ENCODE measurements at regions not wholly inside any gene's neighbourhood (a gene's known extent, or its start where the extent isn't known, plus 50 kb on each side); places are given as distances from the start of the nearest gene placed in this dataset.

- no peak overlapping the region for H3K4me3 ChIP-seq (ENCODE audit: low read depth, low read length, poor library complexity, severe bottlenecking)
- no TSS peak for BruUV-seq (replicated peaks)
- intact Hi-C loops (cut with micrococcal nuclease; ENCODE audit: unreplicated experiment) = no loop called here
- H3K79me2 ChIP-seq (ENCODE audit: insufficient read depth, low read depth, low read length) = no peaks in the 10 kb centered on the region
- no peaks in the 10 kb centered on the region for H3K36me3 ChIP-seq (ENCODE audit: insufficient read depth, low read length)
- H3K4me1 ChIP-seq (ENCODE audit: insufficient read depth, low read length, poor library complexity, severe bottlenecking) = no peaks in the 10 kb centered on the region
- H3K4me2 ChIP-seq (ENCODE audit: low read length) = no peak overlapping the region
- no peak overlapping the region for H2AFZ ChIP-seq (ENCODE audit: low read length)
- ChIA-PET POLR2A (no interaction called here), CTCF (ENCODE audit: unreplicated experiment) (no interaction called here)
- H3K27ac ChIP-seq (ENCODE audit: low read depth, low read length, poor library complexity, severe bottlenecking) = no peak overlapping the region
- H4K20me1 ChIP-seq (ENCODE audit: insufficient read depth, low read length) = no peaks in the 10 kb centered on the region
- TF ChIP-seq EZH2phosphoT487 (IDR thresholded peaks at IDR 0.05; ENCODE audit: borderline replicate concordance, low read depth, low read length) (no peak), CTCF (conservative IDR thresholded peaks at IDR 0.05; ENCODE audit: low read length) (no peak)
- no peaks in the 10 kb centered on the region for H3K9me2 ChIP-seq (ENCODE audit: insufficient read depth, low read length)
- DNase-seq (ENCODE audit: low spot score) = no peak
- no peaks in the 10 kb centered on the region for H3K9me3 ChIP-seq (ENCODE audit: low read length)
Observed at GRCh38 chr10:61163403-61163802, 219.4 kb upstream of the RHOBTB1 start.

- no peak for DNase-seq (ENCODE audit: low spot score)
- intact Hi-C loops (cut with micrococcal nuclease; ENCODE audit: unreplicated experiment) = no loop called here
- Histone ChIP-seq H3K4me3 (ENCODE audit: low read depth, low read length, poor library complexity, severe bottlenecking) (no peak overlapping the region), H3K4me1 (ENCODE audit: insufficient read depth, low read length, poor library complexity, severe bottlenecking) (no peaks in the 10 kb centered on the region), H3K4me2 (ENCODE audit: low read length) (no peak overlapping the region), H4K20me1 (ENCODE audit: insufficient read depth, low read length) (no peaks in the 10 kb centered on the region), H3K27ac (ENCODE audit: low read depth, low read length, poor library complexity, severe bottlenecking) (no peak overlapping the region), H3K79me2 (ENCODE audit: insufficient read depth, low read depth, low read length) (no peaks in the 10 kb centered on the region), H2AFZ (ENCODE audit: low read length) (no peak overlapping the region), H3K9me3 (ENCODE audit: low read length) (no peaks in the 10 kb centered on the region), H3K9me2 (ENCODE audit: insufficient read depth, low read length) (no peaks in the 10 kb centered on the region), H3K36me3 (ENCODE audit: insufficient read depth, low read length) (no peaks in the 10 kb centered on the region)
- TF ChIP-seq EZH2phosphoT487 (IDR thresholded peaks at IDR 0.05; ENCODE audit: borderline replicate concordance, low read depth, low read length) (no peak), CTCF (conservative IDR thresholded peaks at IDR 0.05; ENCODE audit: low read length) (no peak)
- no TSS peak for BruUV-seq (replicated peaks)
- ChIA-PET CTCF (ENCODE audit: unreplicated experiment) (no interaction called here), POLR2A (no interaction called here)
Observed at GRCh38 chr10:61160253-61160652, 216.3 kb upstream of the RHOBTB1 start.

- H3K4me2 ChIP-seq (ENCODE audit: low read length) = no peak overlapping the region
- no peaks in the 10 kb centered on the region for H4K20me1 ChIP-seq (ENCODE audit: insufficient read depth, low read length)
- no TSS peak for BruUV-seq (replicated peaks)
- H3K9me3 ChIP-seq (ENCODE audit: low read length) = no peaks in the 10 kb centered on the region
- no peaks in the 10 kb centered on the region for H3K4me1 ChIP-seq (ENCODE audit: insufficient read depth, low read length, poor library complexity, severe bottlenecking)
- H3K27ac ChIP-seq (ENCODE audit: low read depth, low read length, poor library complexity, severe bottlenecking) = no peak overlapping the region
- intact Hi-C loops (cut with micrococcal nuclease; ENCODE audit: unreplicated experiment) = no loop called here
- TF ChIP-seq EZH2phosphoT487 (IDR thresholded peaks at IDR 0.05; ENCODE audit: borderline replicate concordance, low read depth, low read length) = no peak
- no peak for TF ChIP-seq CTCF (conservative IDR thresholded peaks at IDR 0.05; ENCODE audit: low read length)
- no peaks in the 10 kb centered on the region for H3K9me2 ChIP-seq (ENCODE audit: insufficient read depth, low read length)
- no peak overlapping the region for H2AFZ ChIP-seq (ENCODE audit: low read length)
- ChIA-PET POLR2A (interaction anchor here (0.6 to 0.9 kb wide), 2 partner anchors 56 to 64 kb away, joined by 3 read pairs; no protein-coding TSS in a partner anchor), CTCF (ENCODE audit: unreplicated experiment) (no interaction called here)
- no peak overlapping the region for H3K4me3 ChIP-seq (ENCODE audit: low read depth, low read length, poor library complexity, severe bottlenecking)
- no peak for DNase-seq (ENCODE audit: low spot score)
- H3K36me3 ChIP-seq (ENCODE audit: insufficient read depth, low read length) = no peaks in the 10 kb centered on the region
- H3K79me2 ChIP-seq (ENCODE audit: insufficient read depth, low read depth, low read length) = no peaks in the 10 kb centered on the region
Observed at GRCh38 chr10:61159253-61159652, 215.3 kb upstream of the RHOBTB1 start.

Measured in OCI-LY7 (cell line).